Gastrocnemius medialis (tissue), 4 donors: ENCODE measurements at regions not wholly inside any gene's neighbourhood (a gene's known extent, or its start where the extent isn't known, plus 50 kb on each side); places are given as distances from the start of the nearest gene placed in this dataset.

Source experiments
- POLR2A ChIP-seq, 2 donors: fragments of 450-650 bp; IDR thresholded peaks; one replicate each; pipeline ENCODE4 v1.6.1; 2017; ENCODE audit warnings: antibody characterized with exemption in 2 of 2, mild to moderate bottlenecking in 2 of 2, moderate library complexity in 2 of 2
- TF ChIP-seq, protein P1 (sequence below), 5 experiments: fragments of 450-650 bp in 3 of 5; fragments of 200-600 bp in 2 of 5; sonication (generic) in 2 of 5; IDR thresholded peaks in 4 of 5; conservative IDR thresholded peaks in 1 of 5; 1 replicate in 4 of 5; 2 replicates in 1 of 5; pipeline ENCODE4 v1.5.1; 2016 to 2019; ENCODE audit warnings: antibody characterized with exemption in 5 of 5, mild to moderate bottlenecking in 3 of 5, moderate library complexity in 3 of 5

DNA sequence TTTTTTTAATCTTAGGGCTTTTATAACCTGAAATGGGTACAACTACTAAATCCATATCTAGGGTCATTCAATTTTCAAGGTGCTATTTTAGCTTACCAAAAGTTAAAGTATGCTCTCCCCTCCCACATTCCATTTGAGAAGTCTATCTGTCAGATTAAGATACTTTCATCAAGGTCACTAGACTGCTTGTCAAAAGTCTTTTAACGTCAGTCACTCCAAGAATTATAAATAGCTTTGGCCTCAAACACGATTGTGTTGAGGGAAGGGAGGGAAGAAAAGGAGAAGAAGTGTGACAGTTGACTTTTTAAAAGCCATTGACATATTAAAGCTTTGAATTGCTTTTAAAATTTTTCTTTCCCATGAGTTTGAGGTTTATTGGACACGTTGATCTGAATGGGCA is 175.8 kb downstream of the PTGER3 start:
- TF ChIP-seq, protein P1, sequence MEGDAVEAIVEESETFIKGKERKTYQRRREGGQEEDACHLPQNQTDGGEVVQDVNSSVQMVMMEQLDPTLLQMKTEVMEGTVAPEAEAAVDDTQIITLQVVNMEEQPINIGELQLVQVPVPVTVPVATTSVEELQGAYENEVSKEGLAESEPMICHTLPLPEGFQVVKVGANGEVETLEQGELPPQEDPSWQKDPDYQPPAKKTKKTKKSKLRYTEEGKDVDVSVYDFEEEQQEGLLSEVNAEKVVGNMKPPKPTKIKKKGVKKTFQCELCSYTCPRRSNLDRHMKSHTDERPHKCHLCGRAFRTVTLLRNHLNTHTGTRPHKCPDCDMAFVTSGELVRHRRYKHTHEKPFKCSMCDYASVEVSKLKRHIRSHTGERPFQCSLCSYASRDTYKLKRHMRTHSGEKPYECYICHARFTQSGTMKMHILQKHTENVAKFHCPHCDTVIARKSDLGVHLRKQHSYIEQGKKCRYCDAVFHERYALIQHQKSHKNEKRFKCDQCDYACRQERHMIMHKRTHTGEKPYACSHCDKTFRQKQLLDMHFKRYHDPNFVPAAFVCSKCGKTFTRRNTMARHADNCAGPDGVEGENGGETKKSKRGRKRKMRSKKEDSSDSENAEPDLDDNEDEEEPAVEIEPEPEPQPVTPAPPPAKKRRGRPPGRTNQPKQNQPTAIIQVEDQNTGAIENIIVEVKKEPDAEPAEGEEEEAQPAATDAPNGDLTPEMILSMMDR (IDR thresholded peaks at IDR 0.05 in 4 of 5, conservative IDR thresholded peaks at IDR 0.05 in 1 of 5), result no peak
- TF ChIP-seq POLR2A (IDR thresholded peaks at IDR 0.05), result no peak
